Hepatocyte (in vitro differentiated cells): ENCODE measurements at regions not wholly inside any gene's neighbourhood (a gene's known extent, or its start where the extent isn't known, plus 50 kb on each side); places are given as distances from the start of the nearest gene placed in this dataset.

ENCODE experiments used
- EZH2 ChIP-seq: fragments of 200-600 bp; sonication (generic); IDR thresholded peaks from 2 replicates; pipeline ENCODE4 v1.6.1; 2016; ENCODE audit warnings: antibody characterized with exemption, mild to moderate bottlenecking, borderline replicate concordance
- EZH2phosphoT487 ChIP-seq: fragments of 200-600 bp; sonication (generic); IDR thresholded peaks from one replicate; pipeline ENCODE4 v1.6.1; 2018; ENCODE audit warnings: antibody characterized with exemption, mild to moderate bottlenecking, low read depth, moderate library complexity; ENCODE audit not compliant: unreplicated experiment, severe bottlenecking
- TF ChIP-seq, protein P1 (sequence below): fragments of 200-600 bp; sonication (generic); IDR thresholded peaks from 2 replicates; pipeline ENCODE4 v1.5.1; 2016; ENCODE audit warnings: antibody characterized with exemption, mild to moderate bottlenecking; ENCODE audit not compliant: poor library complexity

DNA sequence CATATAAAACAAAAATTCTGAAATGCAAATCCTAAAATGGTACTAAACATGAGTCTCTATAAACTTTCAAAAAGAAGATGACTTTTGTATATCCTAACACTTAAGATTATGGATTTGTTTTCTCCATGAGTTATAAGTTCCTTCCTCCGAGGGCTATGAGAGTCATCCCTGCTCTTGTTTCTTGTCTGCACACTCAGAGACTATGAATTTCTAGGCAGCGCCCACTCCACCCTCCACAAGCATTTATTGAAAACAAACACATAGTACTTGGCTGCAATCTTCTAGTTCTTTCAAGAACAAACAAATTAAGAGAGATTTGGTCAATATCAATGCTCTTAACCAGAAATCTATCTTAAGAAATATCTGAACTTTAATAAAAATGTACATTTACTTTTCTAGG lies 211.7 kb downstream of the DKK1 start:
- TF ChIP-seq, protein P1, sequence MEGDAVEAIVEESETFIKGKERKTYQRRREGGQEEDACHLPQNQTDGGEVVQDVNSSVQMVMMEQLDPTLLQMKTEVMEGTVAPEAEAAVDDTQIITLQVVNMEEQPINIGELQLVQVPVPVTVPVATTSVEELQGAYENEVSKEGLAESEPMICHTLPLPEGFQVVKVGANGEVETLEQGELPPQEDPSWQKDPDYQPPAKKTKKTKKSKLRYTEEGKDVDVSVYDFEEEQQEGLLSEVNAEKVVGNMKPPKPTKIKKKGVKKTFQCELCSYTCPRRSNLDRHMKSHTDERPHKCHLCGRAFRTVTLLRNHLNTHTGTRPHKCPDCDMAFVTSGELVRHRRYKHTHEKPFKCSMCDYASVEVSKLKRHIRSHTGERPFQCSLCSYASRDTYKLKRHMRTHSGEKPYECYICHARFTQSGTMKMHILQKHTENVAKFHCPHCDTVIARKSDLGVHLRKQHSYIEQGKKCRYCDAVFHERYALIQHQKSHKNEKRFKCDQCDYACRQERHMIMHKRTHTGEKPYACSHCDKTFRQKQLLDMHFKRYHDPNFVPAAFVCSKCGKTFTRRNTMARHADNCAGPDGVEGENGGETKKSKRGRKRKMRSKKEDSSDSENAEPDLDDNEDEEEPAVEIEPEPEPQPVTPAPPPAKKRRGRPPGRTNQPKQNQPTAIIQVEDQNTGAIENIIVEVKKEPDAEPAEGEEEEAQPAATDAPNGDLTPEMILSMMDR = no peak
- TF ChIP-seq EZH2 = no peak
- TF ChIP-seq EZH2phosphoT487 = no peak
